NCI-H2196 (cell line): ENCODE measurements at regions not wholly inside any gene's neighbourhood (a gene's known extent, or its start where the extent isn't known, plus 50 kb on each side); places are given as distances from the start of the nearest gene placed in this dataset.

Experiments
- DNase-seq: peaks from one replicate; lab custom pipeline; 2025; ENCODE audit not compliant: unreplicated experiment; lab: John Stamatoyannopoulos, UW

DNA sequence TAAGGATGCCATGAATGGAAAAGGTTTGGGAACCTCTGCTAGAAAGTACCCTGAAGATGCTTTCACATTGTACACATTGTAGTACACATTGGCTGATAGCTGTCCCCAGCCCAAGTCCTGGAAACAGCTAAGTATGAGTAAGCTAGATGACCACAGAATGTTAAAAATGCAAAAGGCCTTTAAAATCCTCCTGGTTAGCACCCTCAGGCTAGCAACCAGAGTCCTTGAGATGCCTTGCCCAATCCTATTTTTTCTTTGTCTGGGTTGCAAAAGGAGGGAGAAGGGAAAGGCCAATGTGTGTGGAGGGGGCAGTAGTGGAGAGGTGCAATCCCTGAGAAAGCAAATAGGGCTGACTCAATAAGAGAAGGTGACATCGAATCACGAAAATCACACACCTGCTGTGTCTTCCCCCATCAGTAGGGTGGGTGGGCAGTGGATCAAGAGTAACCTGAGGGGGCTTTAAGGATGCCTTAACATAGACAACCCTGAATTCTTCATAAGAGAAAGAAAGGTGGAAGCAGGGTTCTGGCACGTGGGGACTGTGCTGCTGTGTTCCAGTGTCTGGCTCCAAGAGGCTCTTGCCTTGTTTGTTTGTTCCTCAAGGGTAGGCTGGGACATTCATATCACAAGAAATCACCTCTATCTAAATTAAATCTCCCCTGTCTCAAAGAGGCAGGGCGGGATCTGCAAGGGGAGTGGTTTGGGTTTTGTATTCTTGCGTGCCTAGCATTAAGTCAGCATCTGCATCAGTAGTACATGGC, 266.2 kb upstream of the PLXNA2 start:
- no peak for DNase-seq

- no peak for DNase-seq
Measured at GRCh38 chr1:208511242-208511860, 267.2 kb upstream of the PLXNA2 start.

DNA sequence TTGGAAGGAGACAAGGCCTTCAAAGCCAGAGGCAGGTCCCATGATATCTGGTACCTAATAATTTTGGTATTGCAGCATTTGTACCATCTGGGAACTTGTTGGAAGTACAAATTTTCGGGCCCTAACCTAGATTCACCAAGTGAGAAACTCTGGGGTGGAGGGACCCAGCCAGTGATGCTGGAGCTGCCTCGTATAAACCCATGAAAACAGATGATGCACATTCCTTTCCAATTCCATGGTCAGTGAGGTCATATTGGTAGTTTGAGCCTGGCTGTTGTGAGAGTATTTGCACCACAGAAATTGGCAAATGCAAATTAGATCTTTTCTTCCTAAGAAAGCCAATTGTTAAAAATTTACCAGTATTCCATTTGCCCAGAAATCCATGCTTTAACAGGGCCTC, 269.6 kb upstream of the PLXNA2 start:
- no peak for DNase-seq

- no peak for DNase-seq
Measured at GRCh38 chr1:208515129-208515528, 270.9 kb upstream of the PLXNA2 start.

GRCh38 chr1:208516780-208517179, 272.6 kb upstream of the PLXNA2 start:
- no peak for DNase-seq

DNA sequence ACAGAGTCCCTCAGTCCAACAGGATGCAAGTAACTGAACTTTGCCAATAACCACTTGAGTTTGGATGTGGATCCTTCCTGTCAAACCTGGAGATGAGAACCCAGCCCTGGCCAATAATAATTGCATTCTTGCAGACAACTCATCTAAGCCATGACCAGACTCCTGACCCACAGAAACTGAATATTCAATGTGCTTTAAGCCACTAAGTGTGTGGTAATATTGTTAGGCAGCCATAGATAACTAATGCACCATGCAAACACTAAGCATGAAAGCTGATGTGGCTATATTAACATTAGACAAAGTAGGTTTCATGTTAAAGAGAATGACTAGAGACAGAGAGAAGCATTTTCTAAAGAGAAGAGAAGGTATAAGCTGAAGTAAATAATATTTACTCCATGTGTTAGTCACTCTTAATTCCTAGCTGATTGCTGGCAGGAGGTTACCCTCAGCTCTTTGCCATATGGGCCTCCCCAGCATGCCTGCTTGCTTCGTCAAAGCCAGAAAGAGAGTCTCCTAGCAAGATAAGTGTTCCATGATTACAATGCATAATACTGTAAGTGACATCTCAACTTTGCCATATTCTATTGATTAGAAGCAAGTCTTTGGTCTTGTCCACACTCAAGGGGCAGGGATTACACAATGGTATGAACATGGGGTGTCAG, 276.4 kb upstream of the PLXNA2 start:
- DNase-seq = no peak

- no peak for DNase-seq
Measured at GRCh38 chr1:208521534-208521933, 277.4 kb upstream of the PLXNA2 start.

- no peak for DNase-seq
Measured at GRCh38 chr1:208523007-208523406, 278.8 kb upstream of the PLXNA2 start.

DNA sequence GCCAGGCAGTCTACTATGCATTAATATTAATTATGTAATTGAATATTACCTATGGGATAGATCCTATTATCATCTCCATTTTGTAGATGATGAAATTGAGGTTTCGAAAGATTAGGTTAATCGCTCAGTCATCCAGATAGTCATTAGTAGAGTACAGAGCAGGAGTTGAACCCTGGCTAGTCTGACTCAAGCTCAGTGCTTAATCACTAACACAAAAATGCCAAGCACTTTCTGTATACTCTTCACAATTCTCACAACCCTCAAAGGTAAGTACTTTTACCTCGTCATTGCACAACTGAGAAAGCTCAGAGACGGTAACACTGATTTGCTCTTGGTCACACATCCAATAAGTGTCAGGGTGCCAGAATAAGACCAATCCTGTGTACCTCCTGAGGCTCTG, 280.2 kb upstream of the PLXNA2 start:
- DNase-seq = no peak

DNA sequence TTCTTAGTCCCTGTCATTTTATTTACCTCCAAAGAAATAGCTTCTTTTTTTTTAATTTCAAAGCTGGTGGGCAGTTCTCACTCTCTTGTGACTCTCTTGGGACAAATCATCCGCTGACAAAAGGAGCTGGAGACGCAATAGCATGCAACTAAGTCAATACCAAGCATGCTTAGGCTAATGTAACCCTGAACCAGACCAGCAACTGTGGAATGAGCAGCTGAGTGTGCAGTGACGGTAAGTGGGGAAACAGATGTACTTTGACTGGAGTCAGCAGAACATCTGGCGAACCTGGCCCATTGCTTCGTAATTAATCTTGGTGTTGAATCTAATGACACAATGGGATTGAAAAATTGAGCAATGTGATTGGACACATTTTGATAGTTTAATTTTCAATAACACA, 280.7 kb upstream of the PLXNA2 start:
- no peak for DNase-seq

GRCh38 chr1:208525417-208525816, 281.2 kb upstream of the PLXNA2 start:
- no peak for DNase-seq

DNA sequence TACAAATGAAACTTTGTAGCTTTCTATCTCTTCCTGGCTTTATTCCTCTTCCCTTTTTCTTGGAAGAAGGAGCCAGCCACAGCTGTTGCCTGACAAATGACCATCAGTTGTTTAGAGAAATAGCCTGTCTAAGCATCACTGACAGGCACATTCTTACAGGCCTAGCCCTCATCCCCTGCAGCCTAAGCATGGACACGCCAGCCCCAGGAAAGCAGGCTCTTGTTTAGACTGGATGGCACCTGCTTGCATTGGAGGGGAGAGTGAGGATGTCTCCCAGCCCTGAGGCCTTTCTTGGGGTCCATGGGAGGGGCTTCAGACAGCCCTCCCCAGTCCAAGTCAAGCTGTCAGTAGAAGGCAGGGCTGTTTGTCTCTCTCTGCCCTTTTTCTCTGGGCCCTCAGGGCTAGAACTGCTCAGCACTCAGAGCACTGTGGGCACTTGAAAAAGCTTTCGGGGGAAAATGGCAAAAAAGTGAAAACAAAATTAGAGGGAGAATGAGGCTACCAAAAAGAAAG, 282.5 kb upstream of the PLXNA2 start:
- no peak for DNase-seq

GRCh38 chr1:208527156-208527555, 283.0 kb upstream of the PLXNA2 start:
- no peak for DNase-seq

DNA sequence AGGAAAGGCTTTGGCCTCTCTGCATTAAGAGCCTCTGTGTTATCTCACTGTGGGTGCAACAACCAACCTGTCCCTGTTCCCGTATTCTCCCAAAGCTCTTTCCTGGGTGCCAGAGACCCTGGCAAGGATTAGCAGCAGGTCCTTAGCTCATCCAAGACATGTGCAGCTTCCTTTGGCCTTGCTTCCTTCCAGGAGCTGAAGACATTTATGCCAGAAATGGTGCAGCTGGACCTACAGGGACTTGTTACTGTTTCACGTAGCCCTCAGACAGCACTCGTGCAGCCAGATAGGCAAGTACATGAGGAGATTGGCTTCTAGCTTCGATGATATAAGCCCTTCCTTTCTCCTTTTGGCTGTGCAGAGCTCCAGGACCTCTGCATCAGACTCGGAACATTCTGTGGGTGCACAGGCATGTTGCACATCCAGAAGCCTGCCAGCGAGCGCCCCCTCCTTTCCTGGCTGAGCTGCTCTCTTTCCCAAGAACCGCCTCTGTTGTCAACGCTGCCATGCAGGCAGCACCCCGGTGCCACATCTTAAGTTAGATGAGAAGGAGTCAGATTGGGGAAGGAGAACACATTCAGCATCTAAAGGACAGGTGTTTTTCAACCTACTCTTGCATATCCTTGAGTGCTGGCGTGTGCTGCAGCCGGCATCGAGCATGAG, 284.5 kb upstream of the PLXNA2 start:
- no peak for DNase-seq

DNA sequence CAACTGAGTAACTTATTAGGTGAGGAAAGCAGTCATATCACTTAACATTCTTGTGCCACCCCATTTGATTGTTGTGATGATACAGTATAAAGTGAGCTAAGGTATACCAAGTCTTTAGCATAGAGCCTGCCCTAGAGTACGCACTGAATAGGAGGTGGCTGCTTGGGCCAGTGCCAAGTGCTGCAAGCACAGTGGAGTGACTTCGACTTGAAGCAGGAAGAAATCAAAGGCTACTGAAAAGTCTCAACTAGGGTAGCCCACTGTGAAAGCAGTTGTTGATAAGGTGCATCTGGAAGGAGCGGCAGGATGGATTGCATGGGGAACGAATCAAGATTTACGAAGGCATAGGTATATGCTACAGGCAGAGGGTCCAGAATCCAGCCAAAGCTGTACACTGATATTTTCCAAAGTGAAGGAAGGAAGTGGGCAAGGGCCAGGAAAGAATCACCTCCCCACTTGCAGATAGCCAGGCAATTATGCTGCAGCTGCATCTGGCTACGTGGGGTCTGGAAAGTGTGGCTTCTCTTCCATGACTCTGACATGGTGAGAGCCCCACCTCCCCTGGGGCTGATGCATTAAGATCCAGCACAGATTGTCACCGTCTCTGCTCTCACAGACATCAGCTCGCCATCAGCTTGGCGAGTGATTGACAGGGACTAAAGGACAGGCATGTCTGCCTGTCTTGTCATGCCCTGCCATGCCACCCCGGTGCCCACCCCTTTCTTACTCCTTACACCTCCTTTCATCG, 287.0 kb upstream of the PLXNA2 start:
- no peak for DNase-seq

DNA sequence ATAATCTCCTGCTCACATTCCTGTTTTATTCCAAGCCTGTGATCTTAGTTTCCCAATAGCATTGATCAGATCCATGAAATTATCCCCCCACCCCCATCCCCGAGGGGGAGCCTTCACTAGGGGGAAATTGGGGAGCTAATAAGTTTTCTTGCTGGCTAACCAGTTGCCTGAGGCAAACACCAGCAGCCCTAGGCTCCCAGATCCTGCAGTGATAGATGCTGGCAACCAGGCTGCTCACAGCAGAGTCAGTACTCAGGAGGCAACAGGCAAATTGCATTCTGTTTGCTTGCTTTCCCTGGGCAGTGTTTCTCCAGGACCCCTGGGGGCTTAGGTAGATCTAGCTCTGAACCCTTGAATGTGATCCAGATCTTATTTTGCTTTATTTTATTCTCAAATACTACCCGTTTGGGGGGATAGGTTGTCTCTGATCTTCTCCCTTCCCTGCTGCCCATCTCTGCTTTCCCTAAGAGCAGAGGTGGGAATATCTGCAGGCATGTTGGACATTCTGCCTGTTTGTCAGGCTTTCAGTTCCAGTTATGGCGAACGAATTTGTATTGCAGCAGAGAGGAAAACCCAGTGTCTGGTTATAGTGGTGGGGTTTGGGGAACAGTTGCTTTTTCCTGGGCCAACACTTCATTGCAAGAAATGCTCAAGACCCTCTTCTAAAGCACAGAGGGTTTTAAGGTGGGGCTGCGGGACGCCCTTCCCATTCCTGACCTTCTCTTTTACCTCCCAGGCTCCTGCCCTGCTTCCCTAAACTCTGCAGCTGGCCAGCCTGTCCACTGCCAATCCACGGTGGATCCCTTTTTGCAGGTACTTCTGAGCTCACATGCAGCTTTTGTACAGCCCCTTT, 289.8 kb upstream of the PLXNA2 start:
- DNase-seq = no peak

- no peak for DNase-seq
Measured at GRCh38 chr1:208534599-208534897, 290.4 kb upstream of the PLXNA2 start.

- no peak for DNase-seq
Measured at GRCh38 chr1:208534979-208535378, 290.8 kb upstream of the PLXNA2 start.

DNA sequence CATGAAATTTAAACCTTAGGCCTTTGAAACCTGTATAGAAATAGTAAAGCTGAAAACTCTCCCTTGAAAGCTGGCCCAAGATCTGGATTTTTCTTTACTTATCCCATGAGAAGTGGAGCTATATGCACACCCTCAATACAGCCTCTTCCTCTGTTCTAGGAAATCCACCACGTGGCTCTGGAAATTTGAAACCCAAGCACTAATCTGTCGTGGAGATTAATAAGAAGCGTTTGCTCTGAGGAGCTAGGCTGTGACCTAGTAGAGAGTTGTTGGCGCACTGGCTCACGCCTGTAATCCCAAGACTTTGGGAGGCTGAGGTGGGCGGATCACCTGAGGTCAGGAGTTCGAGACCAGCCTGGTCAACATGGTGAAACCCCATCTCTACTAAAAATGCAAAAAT, 291.3 kb upstream of the PLXNA2 start:
- DNase-seq = no peak

DNA sequence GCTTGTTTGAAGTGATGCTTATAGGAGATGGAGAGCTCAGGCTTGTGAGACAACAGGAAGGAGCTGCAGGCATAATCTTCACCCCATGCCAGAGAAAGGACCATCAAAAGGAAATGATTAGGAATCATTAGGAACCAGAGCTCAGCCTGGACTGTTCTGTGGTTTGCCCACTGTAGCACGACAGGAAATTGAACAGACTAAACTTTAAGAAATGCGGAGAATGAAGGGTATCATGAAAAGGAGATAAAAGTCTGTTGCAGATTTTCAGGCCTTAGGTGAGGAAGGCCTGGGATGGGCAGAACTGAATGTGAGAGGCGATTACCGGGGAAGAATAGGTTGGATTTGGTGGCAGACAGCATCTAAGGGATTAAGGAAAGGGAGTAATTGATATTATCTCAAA, 292.0 kb upstream of the PLXNA2 start:
- DNase-seq = no peak
